ACC112 (cell line): ENCODE measurements at regions not wholly inside any gene's neighbourhood (a gene's known extent, or its start where the extent isn't known, plus 50 kb on each side); places are given as distances from the start of the nearest gene placed in this dataset.

Source experiments
- H2AFZ ChIP-seq: fragments of 200-600 bp; sonication (generic); one replicate; pipeline ENCODE4 v1.6.0; 2017; ENCODE audit warnings: antibody characterized with exemption, low read length; ENCODE audit not compliant: unreplicated experiment
- H3K27ac ChIP-seq: fragments of 200-600 bp; sonication (generic); 2 replicates; pipeline ENCODE4 v1.5.1; 2014; ENCODE audit warnings: low read depth, mild to moderate bottlenecking, antibody characterized with exemption, low read length, moderate library complexity
- H3K27me3 ChIP-seq: fragments of 200-600 bp; sonication (generic); 2 replicates; pipeline ENCODE4 v1.6.1; 2014; ENCODE audit warnings: mild to moderate bottlenecking, antibody characterized with exemption, low read length, moderate library complexity, mixed read lengths; ENCODE audit not compliant: insufficient read depth
- H3K36me3 ChIP-seq: fragments of 200-600 bp; sonication (generic); 2 replicates; pipeline ENCODE4 v1.6.1; 2016; ENCODE audit warnings: mild to moderate bottlenecking, antibody characterized with exemption, low read length, moderate library complexity, mixed read lengths; ENCODE audit not compliant: insufficient read depth
- H3K4me1 ChIP-seq: fragments of 200-600 bp; sonication (generic); one replicate; pipeline ENCODE4 v1.6.1; 2016; ENCODE audit warnings: low read length, mixed read lengths; ENCODE audit not compliant: insufficient read depth, unreplicated experiment, control insufficient read depth
- H3K4me3 ChIP-seq: fragments of 200-600 bp; sonication (generic); 2 replicates; pipeline ENCODE4 v1.5.1; 2014; ENCODE audit warnings: mild to moderate bottlenecking, low read depth, low read length
- H3K79me2 ChIP-seq: fragments of 200-600 bp; sonication (generic); one replicate; pipeline ENCODE4 v1.6.0; 2016; ENCODE audit warnings: low read length; ENCODE audit not compliant: control insufficient read depth, unreplicated experiment, insufficient read depth

GRCh38 chr5:126096442-126097006 lies 326.7 kb upstream of the GRAMD2B start:
- Histone ChIP-seq H3K4me1 (peaks cover 6% of the 10 kb centered on the region), H3K36me3 (no peaks in the 10 kb centered on the region), H3K27me3 (no peaks in the 10 kb centered on the region), H3K4me3 (no peak overlapping the region), H3K27ac (no peak overlapping the region), H2AFZ (no peak overlapping the region), H3K79me2 (no peaks in the 10 kb centered on the region)

GRCh38 chr5:126097876-126098275 lies 325.3 kb upstream of the GRAMD2B start:
- H3K27me3 ChIP-seq: no peaks in the 10 kb centered on the region
- H3K79me2 ChIP-seq: no peaks in the 10 kb centered on the region
- H3K4me3 ChIP-seq: no peak overlapping the region
- H3K27ac ChIP-seq: no peak overlapping the region
- no peak overlapping the region for H2AFZ ChIP-seq
- H3K4me1 ChIP-seq: peaks cover 6% of the 10 kb centered on the region
- H3K36me3 ChIP-seq: no peaks in the 10 kb centered on the region

- Histone ChIP-seq H3K4me1 (peaks cover 6% of the 10 kb centered on the region), H2AFZ (no peak overlapping the region), H3K79me2 (no peaks in the 10 kb centered on the region), H3K4me3 (no peak overlapping the region), H3K27ac (no peak overlapping the region), H3K27me3 (no peaks in the 10 kb centered on the region), H3K36me3 (no peaks in the 10 kb centered on the region)
Measured at GRCh38 chr5:126098330-126099017, 324.7 kb upstream of the GRAMD2B start.

- Histone ChIP-seq H3K27ac (no peak overlapping the region), H3K79me2 (no peaks in the 10 kb centered on the region), H2AFZ (no peak overlapping the region), H3K27me3 (no peaks in the 10 kb centered on the region), H3K36me3 (no peaks in the 10 kb centered on the region), H3K4me1 (peaks cover 6% of the 10 kb centered on the region), H3K4me3 (no peak overlapping the region)
Measured at GRCh38 chr5:126099077-126099476, 324.1 kb upstream of the GRAMD2B start.

GRCh38 chr5:126100767-126101166 lies 322.4 kb upstream of the GRAMD2B start:
- Histone ChIP-seq H3K4me3 (no peak overlapping the region), H2AFZ (no peak overlapping the region), H3K27me3 (no peaks in the 10 kb centered on the region), H3K27ac (no peak overlapping the region), H3K4me1 (peaks cover 6% of the 10 kb centered on the region), H3K36me3 (no peaks in the 10 kb centered on the region), H3K79me2 (no peaks in the 10 kb centered on the region)

GRCh38 chr5:126101901-126102300 lies 321.3 kb upstream of the GRAMD2B start:
- H3K79me2 ChIP-seq: no peaks in the 10 kb centered on the region
- no peak overlapping the region for H3K27ac ChIP-seq
- H3K36me3 ChIP-seq: no peaks in the 10 kb centered on the region

GRCh38 chr5:126103050-126103449 lies 320.2 kb upstream of the GRAMD2B start:
- Histone ChIP-seq H3K27me3 (no peaks in the 10 kb centered on the region), H3K27ac (no peak overlapping the region), H2AFZ (no peak overlapping the region), H3K4me3 (no peak overlapping the region), H3K79me2 (no peaks in the 10 kb centered on the region), H3K36me3 (no peaks in the 10 kb centered on the region), H3K4me1 (peaks cover 5% of the 10 kb centered on the region)

More at GRCh38 chr5:126101901-126102300, 321.3 kb upstream of the GRAMD2B start:
- H3K4me1 ChIP-seq: peaks cover 6% of the 10 kb centered on the region
- H3K4me3 ChIP-seq: no peak overlapping the region
- no peaks in the 10 kb centered on the region for H3K27me3 ChIP-seq
- H2AFZ ChIP-seq: no peak overlapping the region

- Histone ChIP-seq H3K4me1 (no peaks in the 10 kb centered on the region), H3K27ac (no peak overlapping the region), H2AFZ (no peak overlapping the region)
Measured at GRCh38 chr5:126103868-126104267, 319.3 kb upstream of the GRAMD2B start.

GRCh38 chr5:126104341-126104740 lies 318.9 kb upstream of the GRAMD2B start:
- H3K4me3 ChIP-seq: no peak overlapping the region
- no peaks in the 10 kb centered on the region for H3K27me3 ChIP-seq
- no peaks in the 10 kb centered on the region for H3K4me1 ChIP-seq
- no peak overlapping the region for H3K27ac ChIP-seq
- no peak overlapping the region for H2AFZ ChIP-seq
- no peaks in the 10 kb centered on the region for H3K36me3 ChIP-seq
- H3K79me2 ChIP-seq: no peaks in the 10 kb centered on the region

More at GRCh38 chr5:126103868-126104267, 319.3 kb upstream of the GRAMD2B start:
- no peaks in the 10 kb centered on the region for H3K79me2 ChIP-seq
- no peaks in the 10 kb centered on the region for H3K27me3 ChIP-seq
- H3K36me3 ChIP-seq: no peaks in the 10 kb centered on the region
- H3K4me3 ChIP-seq: no peak overlapping the region

- Histone ChIP-seq H3K36me3 (no peaks in the 10 kb centered on the region), H3K27me3 (no peaks in the 10 kb centered on the region), H2AFZ (no peak overlapping the region), H3K27ac (no peak overlapping the region), H3K4me3 (no peak overlapping the region), H3K79me2 (no peaks in the 10 kb centered on the region), H3K4me1 (no peaks in the 10 kb centered on the region)
Measured at GRCh38 chr5:126104951-126105350, 318.3 kb upstream of the GRAMD2B start.

- Histone ChIP-seq H3K4me1 (no peaks in the 10 kb centered on the region), H3K36me3 (no peaks in the 10 kb centered on the region), H3K79me2 (no peaks in the 10 kb centered on the region), H3K27ac (no peak overlapping the region), H3K4me3 (no peak overlapping the region), H2AFZ (no peak overlapping the region), H3K27me3 (no peaks in the 10 kb centered on the region)
Measured at GRCh38 chr5:126106029-126106428, 317.2 kb upstream of the GRAMD2B start.
